Activated effector memory CD4-positive, alpha-beta T cell treated with anti-CD3 and anti-CD28 coated beads, Interleukin-2, amount 50 U/mL, for 16 hours (primary cell): ENCODE measurements at regions not wholly inside any gene's neighbourhood (a gene's known extent, or its start where the extent isn't known, plus 50 kb on each side); places are given as distances from the start of the nearest gene placed in this dataset.
"Not testable (repeated sequence)": the region's sequence is repeated elsewhere in the genome, so short reads cannot be mapped to it uniquely, and the experiment has no call there.

Source experiments
- DNase-seq: peaks from one replicate; pipeline ENCODE4 v3.0.0-alpha.2; 2020

- no peak for DNase-seq
Measured at GRCh38 chr12:104906695-104907094, 51.4 kb downstream of the SLC41A2 start.

DNA sequence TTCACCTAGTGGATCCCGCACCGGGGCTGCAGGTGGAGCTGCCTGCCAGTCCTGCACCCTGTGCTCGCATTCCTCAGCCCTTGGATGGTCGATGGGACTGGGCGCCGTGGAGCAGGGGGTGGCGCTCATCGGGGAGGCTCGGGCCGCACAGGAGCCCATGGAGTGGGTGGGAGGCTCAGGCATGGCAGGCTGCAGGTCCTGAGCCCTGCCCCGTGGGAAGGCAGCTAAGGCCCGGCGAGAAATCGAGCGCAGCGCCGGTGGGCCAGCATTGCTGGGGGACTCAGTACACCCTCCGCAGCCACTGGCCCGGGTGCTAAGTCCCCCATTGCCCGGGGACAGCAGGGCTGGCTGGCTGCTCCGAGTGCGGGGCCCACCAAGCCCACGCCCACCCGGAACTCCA, 52.6 kb downstream of the SLC41A2 start:
- DNase-seq = not testable (repeated sequence)

- no peak for DNase-seq
Measured at GRCh38 chr12:104903648-104904423, 54.3 kb downstream of the SLC41A2 start.

DNA sequence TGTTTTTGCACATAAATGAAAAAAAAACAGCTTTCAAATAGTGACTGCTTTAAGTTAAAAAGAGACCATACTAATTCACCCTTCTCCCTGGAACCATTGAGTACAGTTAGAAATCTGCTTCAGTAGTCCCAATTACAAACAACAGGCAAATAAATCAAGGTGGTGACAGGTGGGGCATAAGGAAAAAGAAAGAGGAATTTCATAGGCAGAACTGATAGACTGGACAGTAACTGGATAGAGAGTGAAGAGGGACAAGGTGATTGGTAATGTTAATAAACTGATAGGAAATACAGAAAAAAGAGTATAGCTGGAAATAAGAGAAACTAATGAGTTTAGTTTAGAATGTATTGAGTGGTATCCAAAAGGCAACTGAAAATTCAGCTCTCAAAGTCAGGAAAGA, 56.0 kb downstream of the SLC41A2 start:
- DNase-seq = no peak

DNA sequence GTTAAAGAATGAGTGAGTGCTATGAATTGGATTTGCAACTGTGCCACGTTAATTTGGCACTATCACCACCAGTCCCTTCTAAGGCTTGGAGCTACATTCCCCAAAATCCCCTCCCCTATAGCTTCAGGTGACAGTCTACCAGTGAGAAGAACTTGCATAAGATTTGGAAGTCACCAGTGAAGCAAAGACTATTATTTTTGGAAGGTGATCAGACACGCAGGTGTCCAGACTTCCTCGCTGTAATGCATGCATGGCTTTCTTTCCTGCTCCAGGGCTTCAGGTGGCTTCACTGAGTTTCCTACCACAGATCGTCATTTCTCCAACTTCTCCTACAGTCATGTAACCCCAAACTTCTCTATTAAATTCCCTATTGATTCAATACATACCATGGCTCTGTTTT, 61.4 kb downstream of the SLC41A2 start:
- no peak for DNase-seq

GRCh38 chr12:104896146-104896545, 61.9 kb downstream of the SLC41A2 start:
- no peak for DNase-seq

DNA sequence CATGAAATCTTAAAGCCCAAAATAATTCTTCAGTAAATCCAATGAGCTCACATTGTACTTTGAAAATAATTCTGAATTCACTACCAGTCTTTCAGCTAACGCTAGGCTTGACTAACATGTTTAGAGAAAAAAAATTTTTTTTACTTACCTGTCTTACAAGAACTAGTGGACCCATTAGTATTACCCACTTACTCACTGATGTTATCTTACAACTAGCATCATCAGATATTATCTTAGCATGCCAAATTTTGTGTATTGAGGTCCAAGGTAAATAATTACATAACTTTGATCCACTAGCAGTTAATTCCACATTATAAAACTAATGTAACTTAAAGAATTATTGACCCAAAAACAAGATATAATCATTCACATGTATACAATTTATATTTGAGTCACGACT, 62.7 kb downstream of the SLC41A2 start:
- no peak for DNase-seq

DNA sequence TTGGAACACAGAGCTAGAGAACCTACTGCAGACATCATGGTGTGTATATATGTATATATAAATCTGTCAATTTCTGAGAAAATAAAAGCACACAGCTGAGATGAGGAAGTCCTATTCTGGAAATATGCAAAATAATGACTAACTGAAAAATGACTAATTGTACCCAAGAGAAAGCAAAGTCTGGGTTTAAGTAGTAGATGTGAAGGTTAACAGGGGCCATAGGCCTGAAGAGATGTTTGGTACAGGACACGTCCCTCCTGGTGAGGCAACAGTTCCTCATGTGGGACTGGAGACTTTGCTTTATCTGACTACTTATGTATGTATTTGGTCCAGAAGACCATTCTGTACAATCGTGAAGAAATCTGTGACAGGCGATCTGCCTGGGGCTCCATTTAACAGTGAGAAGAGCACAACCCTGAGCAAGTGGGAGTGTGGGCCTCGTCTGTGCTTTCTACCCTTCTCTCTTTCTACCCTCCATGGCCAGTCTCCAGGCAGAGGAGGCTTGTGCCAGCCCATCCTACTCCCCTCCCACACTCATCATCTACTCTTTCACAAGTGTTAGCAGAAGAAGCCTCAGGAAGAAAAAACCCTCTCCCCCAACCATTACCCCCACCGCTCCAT, 67.5 kb downstream of the SLC41A2 start:
- no peak for DNase-seq

DNA sequence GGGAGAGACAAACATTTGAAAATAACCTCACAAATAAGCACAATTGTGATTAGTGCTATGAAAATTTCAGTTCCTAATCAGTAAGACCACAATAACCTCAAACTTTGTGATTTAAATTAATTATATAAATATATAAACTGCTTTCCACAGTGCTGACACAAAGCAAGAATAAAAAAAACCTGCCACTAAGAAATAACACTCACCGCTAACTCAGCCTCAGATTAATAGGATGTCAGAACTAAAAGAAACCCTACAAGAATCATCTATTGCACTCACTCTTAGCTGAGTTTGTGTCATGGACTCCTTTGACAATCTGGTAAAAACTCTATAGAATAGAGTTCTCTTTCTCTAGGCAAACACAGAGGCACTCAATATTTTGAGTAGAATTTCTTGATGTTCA, 68.4 kb downstream of the SLC41A2 start:
- no peak for DNase-seq

DNA sequence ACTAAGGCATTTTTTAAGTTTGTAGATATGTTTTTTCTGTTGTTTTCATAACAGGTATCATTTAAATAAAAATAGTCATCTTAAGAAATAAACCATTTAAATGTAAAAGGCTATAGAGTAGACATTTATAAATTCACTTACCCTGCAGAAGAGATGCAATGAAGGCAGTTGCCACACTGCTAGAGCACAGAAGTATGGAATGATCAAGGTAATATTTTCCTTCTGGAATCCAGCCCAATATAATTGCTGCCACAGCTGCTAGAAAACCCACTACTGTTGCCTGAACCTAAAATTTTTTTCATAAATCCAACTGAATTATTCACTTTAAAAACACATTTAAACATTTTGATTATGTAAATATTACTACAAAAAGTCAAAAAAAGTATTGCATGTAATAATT, 69.2 kb downstream of the SLC41A2 start:
- DNase-seq = no peak

DNA sequence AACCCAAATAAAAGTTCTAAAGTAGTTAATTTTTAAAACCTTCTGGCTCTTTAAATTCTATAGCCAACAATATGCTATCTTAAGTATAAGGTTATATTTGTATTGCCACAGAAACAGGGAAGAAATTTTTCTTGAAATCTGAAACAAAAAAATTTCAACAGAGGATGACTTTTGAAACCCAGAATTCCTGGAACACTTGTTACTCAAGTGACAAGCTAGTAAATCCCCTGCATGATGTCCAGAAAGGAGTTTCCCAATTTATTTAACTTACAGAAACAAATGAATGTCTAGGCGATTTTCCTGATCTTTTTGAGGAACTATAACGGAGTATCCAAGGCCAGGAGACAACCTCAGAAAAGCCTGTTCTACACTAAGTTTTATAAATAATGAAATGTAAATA, 69.6 kb downstream of the SLC41A2 start:
- no peak for DNase-seq

GRCh38 chr12:104887452-104887851, 70.6 kb downstream of the SLC41A2 start:
- no peak for DNase-seq

DNA sequence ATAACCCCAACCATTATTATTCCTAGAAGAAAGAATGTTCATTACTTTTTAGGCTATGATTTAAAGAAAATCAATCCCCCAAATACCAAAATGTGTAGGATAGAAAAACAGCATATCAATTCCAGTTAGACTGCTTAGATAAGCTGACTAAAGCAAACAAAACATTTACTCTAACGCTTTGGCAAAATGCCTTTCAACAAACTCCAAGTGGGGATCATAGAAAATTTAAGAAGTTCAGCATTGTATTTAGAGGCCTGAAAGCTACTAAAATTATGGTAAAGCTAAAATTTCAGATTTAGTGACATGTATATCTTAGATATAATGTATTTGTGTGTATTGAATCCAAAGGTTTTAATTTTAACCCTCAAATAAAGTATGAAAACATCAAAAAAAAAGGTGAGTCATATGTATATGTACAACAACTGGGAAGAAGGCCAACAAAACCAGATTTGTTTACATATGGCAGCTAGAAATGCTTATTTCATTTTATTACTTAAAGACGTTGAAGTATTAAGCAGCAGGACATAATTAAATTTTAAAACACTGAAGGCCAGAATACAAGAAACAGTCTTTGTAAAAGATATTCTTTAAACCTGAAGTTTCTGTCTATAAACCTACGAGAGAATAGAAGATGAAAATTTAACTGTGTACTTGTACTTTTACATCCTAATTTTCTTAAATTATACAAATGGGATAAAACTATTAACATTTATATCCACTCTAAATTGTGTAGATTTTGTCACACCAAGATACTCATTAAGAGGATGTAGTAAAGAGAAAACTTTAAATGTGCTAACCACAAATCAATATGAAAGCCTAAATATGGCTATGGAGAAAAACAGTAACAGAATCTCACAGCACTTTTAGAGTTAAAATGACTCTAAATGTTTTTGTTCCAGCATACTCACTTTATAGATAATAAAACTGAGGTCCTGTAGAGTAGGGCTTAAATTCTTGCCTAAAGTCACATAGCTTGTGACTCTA, 71.4 kb downstream of the SLC41A2 start:
- DNase-seq = no peak

DNA sequence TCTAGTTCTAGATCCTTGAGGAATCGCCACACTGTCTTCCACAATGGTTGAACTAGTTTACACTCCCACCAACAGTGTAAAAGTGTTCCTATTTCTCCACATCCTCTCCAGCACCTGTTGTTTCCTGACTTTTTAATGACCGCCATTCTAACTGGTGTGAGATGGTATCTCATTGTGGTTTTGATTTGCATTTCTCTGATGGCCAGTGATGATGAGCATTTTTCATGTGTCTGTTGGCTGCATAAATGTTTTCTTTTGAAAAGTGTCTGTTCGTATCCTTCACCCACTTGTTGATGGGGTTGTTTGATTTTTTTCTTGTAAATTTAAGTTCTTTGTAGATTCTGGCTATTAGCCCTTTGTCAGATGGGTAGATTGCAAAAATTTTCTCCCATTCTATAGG, 79.2 kb downstream of the SLC41A2 start:
- not testable (repeated sequence) for DNase-seq

GRCh38 chr12:104877103-104877705, 80.9 kb downstream of the SLC41A2 start:
- DNase-seq = peak; percentile 68

DNA sequence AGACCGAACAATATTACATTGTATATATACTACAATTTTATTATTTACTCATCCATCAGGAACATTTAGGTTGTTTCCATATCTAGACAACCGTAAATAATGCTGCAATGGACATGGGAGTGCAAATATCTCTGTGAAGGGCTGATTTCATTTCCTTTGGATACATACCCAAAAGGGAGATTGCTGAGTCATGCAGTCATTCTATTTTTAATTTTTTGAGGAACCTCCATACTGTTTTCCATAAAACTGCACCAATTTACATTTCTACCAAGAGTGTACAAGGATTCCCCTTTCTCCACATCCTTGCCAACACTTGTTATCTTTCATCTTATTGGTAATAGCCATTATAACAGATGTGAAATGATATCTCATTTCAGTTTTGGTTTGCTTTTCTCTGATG, 84.7 kb downstream of the SLC41A2 start:
- no peak for DNase-seq

- no peak for DNase-seq
Measured at GRCh38 chr12:104870797-104871196, 87.3 kb downstream of the SLC41A2 start.

DNA sequence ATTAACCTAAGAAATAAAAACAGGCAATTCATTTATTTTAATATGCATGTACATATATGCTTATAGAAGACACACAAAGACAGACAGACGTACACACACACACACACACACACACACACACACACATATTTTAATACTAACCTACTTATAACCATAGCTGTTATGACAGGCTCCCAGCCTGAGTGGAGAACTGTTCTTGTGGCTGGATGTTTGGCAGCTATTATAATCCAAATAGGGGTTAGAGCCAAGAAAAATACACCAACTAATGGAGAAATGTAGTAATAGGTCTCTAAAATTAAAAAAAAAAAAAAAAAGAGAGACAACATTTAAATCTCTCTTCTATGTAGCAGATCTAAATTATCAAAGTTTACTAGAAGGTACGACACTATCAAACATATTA, 91.8 kb downstream of the SLC41A2 start:
- no peak for DNase-seq

GRCh38 chr12:104865080-104865479, 93.0 kb downstream of the SLC41A2 start:
- DNase-seq = no peak

DNA sequence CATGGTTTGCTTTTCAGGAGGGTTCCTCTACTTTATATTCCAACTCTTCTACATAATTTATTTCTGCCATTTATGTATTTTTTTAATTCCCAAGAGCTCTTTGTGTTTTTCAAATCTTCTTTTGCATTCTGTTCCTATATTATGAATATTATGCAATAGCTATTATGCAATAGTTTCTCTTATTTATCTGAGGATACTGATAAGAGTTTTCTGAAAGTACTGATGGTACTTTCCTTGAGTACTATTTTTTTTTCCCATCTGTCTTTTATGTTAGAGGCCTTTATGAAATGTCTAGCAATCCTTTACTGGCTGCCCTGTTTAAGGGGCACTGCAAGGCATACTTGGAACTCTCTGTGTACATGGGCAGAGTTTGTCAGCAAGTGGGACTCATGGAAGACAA, 93.4 kb downstream of the SLC41A2 start:
- DNase-seq = no peak

DNA sequence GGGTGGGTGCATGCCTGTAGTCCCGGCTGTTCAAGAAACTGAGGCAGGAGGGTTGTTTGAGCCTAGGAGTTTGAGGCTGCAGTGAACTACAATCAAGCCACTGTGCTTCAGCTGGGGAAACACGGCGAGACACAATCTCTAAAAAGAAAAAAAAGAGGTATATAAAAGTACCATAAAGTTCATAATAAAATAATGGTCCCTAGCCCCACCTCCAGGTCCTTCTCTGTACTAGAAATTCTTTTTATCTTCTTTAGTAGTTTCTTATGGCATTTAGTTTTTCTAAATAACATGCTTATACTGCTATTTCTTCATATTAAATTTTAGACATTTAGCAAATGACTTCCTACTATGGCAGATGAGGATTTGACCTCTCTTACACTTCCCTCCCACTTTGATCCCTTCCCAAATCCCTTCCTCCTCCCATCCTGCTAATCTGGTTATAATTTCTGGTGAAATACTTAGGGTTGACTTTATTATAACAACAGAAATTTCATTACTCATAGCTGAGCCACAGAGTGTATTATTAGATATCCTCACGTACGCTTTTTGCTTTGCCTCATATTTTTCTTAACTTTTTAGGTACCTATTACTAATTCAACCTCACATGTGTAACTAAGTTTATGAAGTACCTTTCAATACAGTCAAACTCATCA, 94.7 kb downstream of the SLC41A2 start:
- no peak for DNase-seq
